GM12864 (cell line): ENCODE measurements at regions not wholly inside any gene's neighbourhood (a gene's known extent, or its start where the extent isn't known, plus 50 kb on each side); places are given as distances from the start of the nearest gene placed in this dataset.
"Not testable (repeated sequence)": the region's sequence is repeated elsewhere in the genome, so short reads cannot be mapped to it uniquely, and the experiment has no call there.

ENCODE experiments used
- DNase-seq: peaks from one replicate; pipeline ENCODE4 v3.0.0-alpha.2; 2011; ENCODE audit warnings: low read depth
- H3K4me3 ChIP-seq: 2 replicates; pipeline ENCODE4 v1.5.1; 2011; ENCODE audit warnings: mild to moderate bottlenecking, low read depth, low read length, control low read depth
- TF ChIP-seq, protein P1 (sequence below): IDR thresholded peaks from 2 replicates; pipeline ENCODE4 v1.5.1; 2011; ENCODE audit warnings: low read depth, mild to moderate bottlenecking, moderate library complexity, low read length, control low read depth, inconsistent platforms; ENCODE audit errors: missing control alignments

DNA sequence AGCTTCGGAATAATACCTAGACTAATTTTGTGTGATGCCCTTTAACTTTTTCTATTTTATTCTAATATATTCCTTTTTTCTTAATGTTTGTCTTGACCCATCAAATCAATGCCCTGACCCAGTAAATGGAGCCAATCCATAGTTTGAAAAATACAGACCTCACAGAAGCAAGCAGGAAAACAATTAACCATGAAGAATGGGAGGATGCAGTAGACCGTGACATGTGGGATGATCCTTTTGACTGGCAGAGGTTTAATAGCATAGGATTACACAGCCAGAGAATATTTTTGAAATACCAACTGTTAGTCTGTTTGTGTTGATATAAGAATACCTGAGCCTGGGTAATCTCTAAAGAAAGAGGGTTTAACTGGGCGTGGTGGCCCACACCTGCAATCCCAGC is 142.6 kb upstream of the NEBL start:
- TF ChIP-seq, protein P1, sequence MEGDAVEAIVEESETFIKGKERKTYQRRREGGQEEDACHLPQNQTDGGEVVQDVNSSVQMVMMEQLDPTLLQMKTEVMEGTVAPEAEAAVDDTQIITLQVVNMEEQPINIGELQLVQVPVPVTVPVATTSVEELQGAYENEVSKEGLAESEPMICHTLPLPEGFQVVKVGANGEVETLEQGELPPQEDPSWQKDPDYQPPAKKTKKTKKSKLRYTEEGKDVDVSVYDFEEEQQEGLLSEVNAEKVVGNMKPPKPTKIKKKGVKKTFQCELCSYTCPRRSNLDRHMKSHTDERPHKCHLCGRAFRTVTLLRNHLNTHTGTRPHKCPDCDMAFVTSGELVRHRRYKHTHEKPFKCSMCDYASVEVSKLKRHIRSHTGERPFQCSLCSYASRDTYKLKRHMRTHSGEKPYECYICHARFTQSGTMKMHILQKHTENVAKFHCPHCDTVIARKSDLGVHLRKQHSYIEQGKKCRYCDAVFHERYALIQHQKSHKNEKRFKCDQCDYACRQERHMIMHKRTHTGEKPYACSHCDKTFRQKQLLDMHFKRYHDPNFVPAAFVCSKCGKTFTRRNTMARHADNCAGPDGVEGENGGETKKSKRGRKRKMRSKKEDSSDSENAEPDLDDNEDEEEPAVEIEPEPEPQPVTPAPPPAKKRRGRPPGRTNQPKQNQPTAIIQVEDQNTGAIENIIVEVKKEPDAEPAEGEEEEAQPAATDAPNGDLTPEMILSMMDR, result no peak
- H3K4me3 ChIP-seq, result no peak overlapping the region
- no peak for DNase-seq

DNA sequence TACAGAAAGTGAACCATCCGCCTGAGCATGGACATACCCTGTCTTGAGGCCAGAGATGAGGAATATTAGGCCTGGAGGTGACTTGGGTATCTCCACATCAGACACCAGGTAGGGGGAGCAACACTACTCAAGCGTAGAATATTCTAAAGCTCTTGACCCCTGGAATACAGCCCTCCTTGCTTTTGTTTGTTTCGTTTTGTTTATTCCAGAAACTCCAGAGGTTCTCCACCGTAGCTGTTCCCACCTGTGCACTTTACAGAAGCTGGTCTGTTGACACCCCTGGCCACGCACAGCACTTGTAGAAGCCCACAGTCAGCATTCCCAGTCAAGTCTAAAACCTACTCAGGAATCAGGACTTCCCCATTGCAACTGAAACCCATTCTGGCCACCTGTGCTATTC is 139.6 kb upstream of the NEBL start:
- no peak overlapping the region for H3K4me3 ChIP-seq
- TF ChIP-seq, protein P1, result no peak
- DNase-seq, result no peak

DNA sequence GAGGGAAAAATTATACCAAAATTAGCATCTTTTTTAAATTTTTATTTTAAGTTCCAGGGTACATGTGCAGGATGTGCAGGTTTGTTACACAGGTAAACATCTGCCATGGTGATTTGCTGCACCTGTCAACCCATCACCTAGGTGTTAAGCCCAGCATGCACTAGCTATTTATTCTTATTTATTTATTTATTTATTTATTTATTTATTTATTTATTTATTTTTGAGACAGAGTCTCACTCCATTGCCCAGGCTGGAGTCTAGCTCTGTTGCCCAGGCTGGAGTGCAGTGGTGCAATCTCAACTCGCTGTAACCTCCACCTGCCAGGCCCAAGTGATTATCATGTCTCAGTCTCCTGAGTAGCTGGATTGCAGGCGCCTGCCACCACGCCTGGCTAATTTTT is 137.7 kb upstream of the NEBL start:
- H3K4me3 ChIP-seq, result not testable (repeated sequence)

DNA sequence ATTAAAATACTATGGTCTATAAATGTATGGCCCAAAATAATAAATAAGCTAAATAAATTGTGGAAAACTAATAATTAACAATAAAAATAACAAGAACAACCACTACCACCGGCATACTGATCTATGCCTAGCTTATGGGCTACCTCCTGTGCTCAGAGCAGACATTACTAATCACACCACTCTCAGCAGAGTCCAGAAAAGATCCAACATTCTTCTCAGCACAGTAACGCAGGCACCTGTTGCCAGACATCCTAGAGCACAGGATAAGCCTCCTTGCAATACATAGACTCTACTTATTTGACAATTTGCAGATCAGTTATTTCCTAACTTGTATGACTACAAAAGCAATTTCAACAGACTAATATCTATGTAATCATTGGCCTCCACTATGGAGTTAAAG is 137.1 kb upstream of the NEBL start:
- TF ChIP-seq, protein P1, result no peak
- DNase-seq, result no peak
- H3K4me3 ChIP-seq, result no peak overlapping the region

More for the DNA sequence above, 137.7 kb upstream of the NEBL start:
- not testable (repeated sequence) for DNase-seq

DNA sequence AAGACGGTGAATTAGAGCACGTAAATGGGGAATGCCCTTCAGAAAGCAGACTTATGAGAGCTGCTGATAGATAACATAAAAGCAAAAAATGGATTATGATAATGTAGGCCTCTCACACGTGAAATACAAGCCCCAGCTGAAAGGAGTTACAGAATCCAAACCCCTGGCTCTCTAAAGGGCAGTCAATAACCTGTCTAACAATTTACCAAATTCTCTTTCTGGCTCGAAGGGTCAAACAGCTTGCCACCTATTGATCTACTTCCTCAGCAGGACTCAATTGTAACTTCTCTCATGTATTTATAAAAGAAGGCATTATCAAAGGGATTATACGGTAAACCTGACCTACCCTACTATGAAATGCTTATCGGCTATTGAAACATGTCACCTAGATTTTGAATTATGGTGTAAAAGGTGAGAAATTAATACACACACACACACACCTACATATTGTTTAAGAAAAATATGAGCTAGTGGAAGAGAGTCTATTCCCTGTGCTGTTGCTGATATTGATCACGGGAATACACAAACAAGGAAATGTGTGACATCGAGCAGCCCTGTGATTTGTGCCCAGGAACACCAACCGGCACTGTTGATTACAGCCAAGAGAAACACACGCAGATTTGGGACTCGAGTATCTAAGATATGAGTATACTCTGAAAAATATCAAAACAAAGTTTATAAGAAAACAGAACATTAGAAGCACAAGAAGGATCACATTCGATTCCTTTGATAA is 135.6 kb upstream of the NEBL start:
- no peak overlapping the region for H3K4me3 ChIP-seq
- no peak for DNase-seq

DNA sequence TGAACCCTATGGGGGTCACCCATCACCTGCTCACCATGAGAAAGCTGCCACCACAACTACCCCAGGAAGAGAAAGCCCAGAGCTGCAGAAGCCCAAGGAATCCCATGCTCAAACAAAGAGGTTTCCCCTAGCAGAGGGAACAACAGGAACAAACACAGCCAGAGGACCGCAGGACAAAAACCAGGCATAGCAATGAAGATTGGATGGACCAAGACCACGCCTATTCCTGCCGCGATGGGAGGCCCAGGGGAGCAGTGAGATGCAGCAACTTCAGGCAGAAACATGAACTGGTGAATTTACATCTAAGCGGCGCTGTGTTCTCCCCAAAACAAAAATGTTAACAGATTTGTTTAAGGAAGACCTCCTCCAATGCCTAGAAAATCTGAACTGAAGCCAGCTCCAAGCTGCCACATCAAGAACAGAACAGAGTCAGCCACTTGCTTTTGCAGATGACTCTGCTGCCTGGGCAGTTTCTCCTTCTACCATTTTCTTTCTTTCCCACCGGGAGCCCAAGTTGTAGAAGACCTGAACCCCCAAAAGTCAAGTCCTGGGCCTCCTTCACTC is 134.2 kb upstream of the NEBL start:
- H3K4me3 ChIP-seq, result no peak overlapping the region
- TF ChIP-seq, protein P1, result no peak
- DNase-seq, result no peak

More for the DNA sequence above, 135.6 kb upstream of the NEBL start:
- TF ChIP-seq, protein P1, result no peak

DNA sequence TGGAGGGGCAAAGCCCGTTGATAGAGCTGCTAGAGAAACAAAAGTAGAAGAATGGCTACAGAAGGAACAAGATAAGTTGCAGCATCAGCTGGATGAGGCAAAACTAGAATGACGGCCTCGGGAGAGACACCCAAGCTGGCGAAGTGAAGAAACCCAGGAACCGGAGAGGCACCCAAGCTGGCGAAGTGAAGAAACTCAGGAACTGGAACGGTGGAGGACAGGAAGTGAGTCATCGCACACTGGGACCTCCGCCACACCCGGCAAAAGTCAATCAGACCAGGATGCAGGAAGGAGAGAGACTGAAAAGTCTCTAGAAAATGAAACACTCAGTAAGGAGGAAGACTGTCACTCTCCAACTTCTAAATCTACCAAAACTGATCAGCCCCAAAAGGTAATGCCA is 133.0 kb upstream of the NEBL start:
- no peak for DNase-seq
- H3K4me3 ChIP-seq, result no peak overlapping the region
- TF ChIP-seq, protein P1, result no peak
